Activated T-helper 1 cell treated with anti-CD3 and anti-CD28 coated beads, Interleukin-12 subunit alpha, Interleukin-12 subunit beta, Interleukin-2, Interleukin-4 antibody, amounts not matched to agents 30 ng/mL and 10 ng/mL and 1 ng/mL, durations not matched to agents 14 hours and 24 hours and 36 hours (primary cell): ENCODE measurements at regions not wholly inside any gene's neighbourhood (a gene's known extent, or its start where the extent isn't known, plus 50 kb on each side); places are given as distances from the start of the nearest gene placed in this dataset.
A peak's percentile ranks its signal among the peaks of the same experiment; 100 is the strongest.

Experiments
- DNase-seq: peaks from one replicate; pipeline ENCODE4 v3.0.0; 2021; ENCODE audit warnings: low spot score
- H3K27ac Mint-ChIP-seq: one replicate; pipeline ENCODE4 v1.8.0; 2021; ENCODE audit warnings: mild to moderate bottlenecking, mixed read lengths
- H3K27me3 Mint-ChIP-seq: one replicate; pipeline ENCODE4 v1.8.0; 2022; ENCODE audit warnings: mild to moderate bottlenecking, moderate library complexity, mixed read lengths; ENCODE audit not compliant: insufficient read depth
- H3K36me3 Mint-ChIP-seq: one replicate; pipeline ENCODE4 v1.8.0; 2021; ENCODE audit warnings: low read depth, mixed read lengths
- H3K4me1 Mint-ChIP-seq: one replicate; pipeline ENCODE4 v1.8.0; 2021; ENCODE audit warnings: low read depth, mixed read lengths
- H3K4me3 Mint-ChIP-seq: one replicate; pipeline ENCODE4 v1.8.0; 2021; ENCODE audit warnings: mild to moderate bottlenecking, moderate library complexity, mixed read lengths
- H3K9me3 Mint-ChIP-seq: one replicate; pipeline ENCODE4 v1.8.0; 2021; ENCODE audit warnings: mixed read lengths
- intact Hi-C: fragments of 100-400 bp; cut with micrococcal nuclease; formaldehyde crosslinking; loops from one replicate; pipeline ENCODE4 v1.15.1; 2024

- peak; percentile 1 for DNase-seq
- peaks cover 31% of the 10 kb centered on the region for H3K9me3 Mint-ChIP-seq
- no peaks in the 10 kb centered on the region for H3K4me1 Mint-ChIP-seq
- intact Hi-C loops = loop anchor here (1.0 to 10.0 kb wide), 3 partner anchors 127 to 312 kb away; no protein-coding TSS in a partner anchor
- no peak overlapping the region for H3K4me3 Mint-ChIP-seq
- H3K36me3 Mint-ChIP-seq = peaks cover 2% of the 10 kb centered on the region
- H3K27me3 Mint-ChIP-seq = peaks cover 2% of the 10 kb centered on the region
- no peak overlapping the region for H3K27ac Mint-ChIP-seq
These were observed 56.7 kb upstream of the RAB38 start for GRCh38 chr11:88231894-88232482.

GRCh38 chr11:88229303-88229702 lies 54.1 kb upstream of the RAB38 start:
- Mint-ChIP-seq H3K4me3 (no peak overlapping the region), H3K4me1 (no peaks in the 10 kb centered on the region), H3K9me3 (peaks cover 51% of the 10 kb centered on the region), H3K27ac (no peak overlapping the region), H3K36me3 (peaks cover 4% of the 10 kb centered on the region), H3K27me3 (no peaks in the 10 kb centered on the region)
- no peak for DNase-seq
- intact Hi-C loops = no loop called here
